Kidney (tissue), 13 donors: ENCODE measurements at regions not wholly inside any gene's neighbourhood (a gene's known extent, or its start where the extent isn't known, plus 50 kb on each side); places are given as distances from the start of the nearest gene placed in this dataset.

ENCODE experiments used
- DNase-seq, 5 donors: peaks; one replicate each; pipeline ENCODE4 v3.0.0-alpha.2; 2013 to 2020
- FAIRE-seq: peaks from 2 replicates; lab custom pipeline; 2012; peaks lifted over from hg19 to GRCh38; lab: Jason Lieb, UNC
- H3K27ac ChIP-seq, 2 donors: one replicate each; pipeline ENCODE4 v1.7.0; 2013; ENCODE audit warnings: low read depth in 2 of 2, low read length in 2 of 2, inconsistent platforms in 1 of 2
- H3K27me3 ChIP-seq: one replicate; pipeline ENCODE4 v1.7.1; 2013; ENCODE audit warnings: low read length, inconsistent platforms; ENCODE audit not compliant: control insufficient read depth, insufficient read depth
- H3K36me3 ChIP-seq, 3 donors: one replicate each; pipeline versions ENCODE4 v1.7.0 to v1.7.1; 2013; ENCODE audit warnings: low read length in 3 of 3, control low read depth in 1 of 3, inconsistent platforms in 1 of 3; ENCODE audit not compliant: insufficient read depth in 3 of 3, control insufficient read depth in 2 of 3
- H3K4me1 ChIP-seq, 3 donors: one replicate each; pipeline versions ENCODE4 v1.7.0 to v1.7.1; 2013; ENCODE audit warnings: low read length in 3 of 3, inconsistent platforms in 1 of 3, low read depth in 1 of 3; ENCODE audit not compliant: control insufficient read depth in 2 of 3, insufficient read depth in 2 of 3
- H3K4me3 ChIP-seq, 3 donors: one replicate each; pipeline versions ENCODE4 v1.7.0 to v1.8.1; 2013; ENCODE audit warnings: low read length in 3 of 3, control low read depth in 1 of 3, inconsistent platforms in 1 of 3
- H3K9ac ChIP-seq, 3 donors: one replicate each; pipeline versions ENCODE4 v1.7.0 to v1.7.1; 2013; ENCODE audit warnings: low read length in 3 of 3, control low read depth in 1 of 3, inconsistent platforms in 1 of 3
- H3K9me3 ChIP-seq, 3 donors: one replicate each; pipeline versions ENCODE4 v1.7.0 to v1.7.1; 2013; ENCODE audit warnings: low read length in 3 of 3, control low read depth in 1 of 3, inconsistent platforms in 1 of 3; ENCODE audit not compliant: control insufficient read depth in 2 of 3, insufficient read depth in 1 of 3
- intact Hi-C: fragments of 100-400 bp; cut with DNase I; formaldehyde crosslinking; loops from one replicate; pipeline ENCODE4 v1.11.1; 2022
- TF ChIP-seq, protein P1 (sequence below): IDR thresholded peaks from 3 replicates; pipeline ENCODE4 v1.5.1; 2012; ENCODE audit warnings: mild to moderate bottlenecking, moderate library complexity, borderline replicate concordance; ENCODE audit not compliant: insufficient read depth; ENCODE audit errors: extremely low read depth
- donor health status: control.
- donor health status: control.
- donor health status: control.
- donor health status: control.
- donor health status: control.
- donor health status: DM: yes; HTN: yes; CAD: no.
- donor health status: Normal renal cell carcinoma (clear cell type).

DNA sequence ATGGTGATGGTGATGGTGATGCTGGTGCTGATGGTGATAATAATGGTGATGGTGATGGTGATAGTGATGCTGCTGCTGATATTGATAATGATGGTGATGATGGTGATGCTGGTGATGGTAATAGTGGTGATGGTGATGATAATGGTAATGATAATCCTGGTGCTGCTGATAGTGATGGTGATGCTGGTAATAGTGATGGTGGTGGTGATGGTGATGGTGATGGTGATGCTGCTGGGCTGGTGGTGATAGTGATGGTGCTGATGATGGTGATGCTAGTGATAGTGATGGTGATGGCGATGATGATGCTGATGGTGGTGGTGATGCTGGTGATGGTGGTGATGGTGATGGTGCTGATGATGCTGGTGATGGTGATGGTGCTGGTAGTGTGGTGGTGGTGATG lies 58.4 kb upstream of the IGSF21 start:
- Histone ChIP-seq H3K9ac (no peak overlapping the region), H3K27ac (no peak overlapping the region), H3K36me3 (no peaks in the 10 kb centered on the region), H3K9me3 (no peaks in the 10 kb centered on the region), H3K4me3 (no peak overlapping the region), H3K27me3 (no peaks in the 10 kb centered on the region), H3K4me1 (no peaks in the 10 kb centered on the region)
- TF ChIP-seq, protein P1, sequence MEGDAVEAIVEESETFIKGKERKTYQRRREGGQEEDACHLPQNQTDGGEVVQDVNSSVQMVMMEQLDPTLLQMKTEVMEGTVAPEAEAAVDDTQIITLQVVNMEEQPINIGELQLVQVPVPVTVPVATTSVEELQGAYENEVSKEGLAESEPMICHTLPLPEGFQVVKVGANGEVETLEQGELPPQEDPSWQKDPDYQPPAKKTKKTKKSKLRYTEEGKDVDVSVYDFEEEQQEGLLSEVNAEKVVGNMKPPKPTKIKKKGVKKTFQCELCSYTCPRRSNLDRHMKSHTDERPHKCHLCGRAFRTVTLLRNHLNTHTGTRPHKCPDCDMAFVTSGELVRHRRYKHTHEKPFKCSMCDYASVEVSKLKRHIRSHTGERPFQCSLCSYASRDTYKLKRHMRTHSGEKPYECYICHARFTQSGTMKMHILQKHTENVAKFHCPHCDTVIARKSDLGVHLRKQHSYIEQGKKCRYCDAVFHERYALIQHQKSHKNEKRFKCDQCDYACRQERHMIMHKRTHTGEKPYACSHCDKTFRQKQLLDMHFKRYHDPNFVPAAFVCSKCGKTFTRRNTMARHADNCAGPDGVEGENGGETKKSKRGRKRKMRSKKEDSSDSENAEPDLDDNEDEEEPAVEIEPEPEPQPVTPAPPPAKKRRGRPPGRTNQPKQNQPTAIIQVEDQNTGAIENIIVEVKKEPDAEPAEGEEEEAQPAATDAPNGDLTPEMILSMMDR: no peak
- intact Hi-C loops: no loop called here
- DNase-seq: no peak
- no peak for FAIRE-seq

DNA sequence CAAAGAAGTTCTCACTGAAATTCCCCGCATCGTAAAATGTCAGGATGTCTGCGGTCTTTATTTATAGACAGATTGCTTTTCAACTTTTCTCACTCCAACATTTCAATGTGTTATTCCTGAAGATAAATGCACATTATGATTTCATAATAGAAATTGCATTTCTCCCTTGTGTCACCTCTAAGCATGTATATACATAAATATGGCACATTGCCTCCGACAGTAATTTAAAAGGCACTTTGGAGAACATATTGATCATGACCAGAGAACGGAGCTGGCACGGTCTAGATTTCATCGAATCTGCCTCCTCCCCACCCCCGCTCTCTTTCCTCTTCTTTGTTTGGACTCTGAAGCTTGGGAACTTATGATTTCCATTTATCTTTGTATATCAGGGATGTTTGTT lies 54.9 kb upstream of the IGSF21 start:
- DNase-seq (no peak), FAIRE-seq (no peak)
- TF ChIP-seq, protein P1: no peak
- Histone ChIP-seq H3K9me3 (no peaks in the 10 kb centered on the region), H3K27ac (no peak overlapping the region), H3K9ac (no peak overlapping the region), H3K36me3 (no peaks in the 10 kb centered on the region), H3K4me1 (no peaks in the 10 kb centered on the region), H3K27me3 (no peaks in the 10 kb centered on the region), H3K4me3 (no peak overlapping the region)
- intact Hi-C loops: no loop called here

DNA sequence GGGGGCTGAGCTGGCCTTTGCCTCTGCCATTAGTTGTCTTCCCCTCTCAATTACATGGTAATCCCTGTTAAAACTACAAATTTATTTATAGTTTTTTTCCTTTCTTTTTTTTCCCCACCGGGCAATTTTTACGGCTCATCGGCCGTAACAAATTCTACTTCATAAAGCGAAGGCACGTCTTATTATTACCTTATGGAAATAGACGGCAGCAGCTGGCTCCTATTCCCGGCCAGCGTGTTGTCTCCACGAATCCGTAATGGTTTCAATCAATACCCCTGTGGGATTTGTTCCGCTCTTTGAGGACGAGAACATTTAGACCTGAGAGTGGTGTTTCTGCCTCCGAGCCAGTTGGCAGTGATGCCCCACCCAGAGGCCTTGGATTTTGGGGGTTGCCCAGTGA lies 52.4 kb upstream of the IGSF21 start:
- H3K4me3 ChIP-seq: no peak overlapping the region
- no peaks in the 10 kb centered on the region for H3K4me1 ChIP-seq
- no peaks in the 10 kb centered on the region for H3K9me3 ChIP-seq
- TF ChIP-seq, protein P1: no peak
- H3K36me3 ChIP-seq: no peaks in the 10 kb centered on the region
- no peak for FAIRE-seq
- H3K9ac ChIP-seq: no peak overlapping the region
- H3K27me3 ChIP-seq: peaks cover 2% of the 10 kb centered on the region
- H3K27ac ChIP-seq: no peak overlapping the region
- DNase-seq: no peak
- intact Hi-C loops: no loop called here

DNA sequence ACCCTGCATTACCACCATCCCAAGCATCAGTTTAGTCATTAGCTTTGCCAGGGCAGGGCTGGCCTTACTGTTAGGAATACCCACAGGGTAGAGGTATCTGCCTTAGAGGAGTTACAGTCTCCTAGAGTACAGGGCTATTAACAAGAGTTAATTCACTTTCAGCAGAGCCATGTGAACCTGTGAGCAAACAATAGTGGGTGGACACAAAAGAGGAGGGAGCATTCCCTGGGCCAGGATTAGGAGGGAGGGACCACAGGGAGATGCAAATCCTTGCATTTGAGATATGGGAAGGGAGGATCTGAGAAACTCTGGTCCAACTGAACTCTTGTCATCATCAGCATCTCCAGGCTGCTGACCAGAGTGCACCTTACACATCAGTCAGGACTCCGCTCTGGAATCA lies 51.1 kb upstream of the IGSF21 start:
- no peak overlapping the region for H3K4me3 ChIP-seq
- no peaks in the 10 kb centered on the region for H3K36me3 ChIP-seq
- intact Hi-C loops: no loop called here
- DNase-seq: no peak
- no peak for FAIRE-seq
- no peaks in the 10 kb centered on the region for H3K4me1 ChIP-seq
- no peak overlapping the region for H3K9ac ChIP-seq
- H3K9me3 ChIP-seq: peaks cover 0 to under 1% (median 0%) of the 10 kb centered on the region in 3 donors
- peaks cover 2% of the 10 kb centered on the region for H3K27me3 ChIP-seq
- TF ChIP-seq, protein P1: no peak
- H3K27ac ChIP-seq: no peak overlapping the region
